ENCODE measurements at regions not wholly inside any gene's neighbourhood (a gene's known extent, or its start where the extent isn't known, plus 50 kb on each side); places are given as distances from the start of the nearest gene placed in this dataset.

DNA sequence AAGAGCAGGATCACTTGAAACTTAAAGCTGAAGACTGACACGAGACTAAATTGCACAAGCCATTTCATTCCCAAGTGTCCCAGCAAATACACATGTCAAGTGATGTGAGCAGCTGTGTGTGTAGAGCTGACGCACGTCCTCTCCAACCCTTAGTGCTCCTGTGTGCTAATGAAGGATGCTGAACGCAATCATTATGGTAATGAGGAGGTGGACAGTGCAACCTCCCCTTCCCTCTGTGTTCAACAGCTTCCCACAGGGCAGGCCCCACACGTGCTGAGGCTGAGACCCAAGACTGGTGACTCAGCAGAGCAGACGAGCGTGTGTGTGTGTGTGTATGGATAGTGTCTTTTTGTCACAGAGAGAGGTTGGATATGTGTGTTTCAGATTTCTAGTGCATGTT is 702.1 kb downstream of the SEMA5A start:
- TF ChIP-seq, protein P1, sequence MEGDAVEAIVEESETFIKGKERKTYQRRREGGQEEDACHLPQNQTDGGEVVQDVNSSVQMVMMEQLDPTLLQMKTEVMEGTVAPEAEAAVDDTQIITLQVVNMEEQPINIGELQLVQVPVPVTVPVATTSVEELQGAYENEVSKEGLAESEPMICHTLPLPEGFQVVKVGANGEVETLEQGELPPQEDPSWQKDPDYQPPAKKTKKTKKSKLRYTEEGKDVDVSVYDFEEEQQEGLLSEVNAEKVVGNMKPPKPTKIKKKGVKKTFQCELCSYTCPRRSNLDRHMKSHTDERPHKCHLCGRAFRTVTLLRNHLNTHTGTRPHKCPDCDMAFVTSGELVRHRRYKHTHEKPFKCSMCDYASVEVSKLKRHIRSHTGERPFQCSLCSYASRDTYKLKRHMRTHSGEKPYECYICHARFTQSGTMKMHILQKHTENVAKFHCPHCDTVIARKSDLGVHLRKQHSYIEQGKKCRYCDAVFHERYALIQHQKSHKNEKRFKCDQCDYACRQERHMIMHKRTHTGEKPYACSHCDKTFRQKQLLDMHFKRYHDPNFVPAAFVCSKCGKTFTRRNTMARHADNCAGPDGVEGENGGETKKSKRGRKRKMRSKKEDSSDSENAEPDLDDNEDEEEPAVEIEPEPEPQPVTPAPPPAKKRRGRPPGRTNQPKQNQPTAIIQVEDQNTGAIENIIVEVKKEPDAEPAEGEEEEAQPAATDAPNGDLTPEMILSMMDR (conservative IDR thresholded peaks at IDR 0.05; ENCODE audit: control insufficient read depth, insufficient read depth, low read depth, low read length) = no peak
- peak; percentile 91 for DNase-seq (ENCODE audit: low read depth)
- no peak overlapping the region for H3K4me3 ChIP-seq (ENCODE audit: control insufficient read depth, low read depth, low read length)

GRCh38 chr5:8844206-8844605 is 701.7 kb downstream of the SEMA5A start:
- DNase-seq (ENCODE audit: low read depth) = no peak
- no peak overlapping the region for H3K4me3 ChIP-seq (ENCODE audit: control insufficient read depth, low read depth, low read length)
- TF ChIP-seq, protein P1 (conservative IDR thresholded peaks at IDR 0.05; ENCODE audit: control insufficient read depth, insufficient read depth, low read depth, low read length) = no peak

GRCh38 chr5:8844847-8845246 is 701.0 kb downstream of the SEMA5A start:
- TF ChIP-seq, protein P1 (conservative IDR thresholded peaks at IDR 0.05; ENCODE audit: control insufficient read depth, insufficient read depth, low read depth, low read length) = no peak
- DNase-seq (ENCODE audit: low read depth) = peak; percentile 27
- no peak overlapping the region for H3K4me3 ChIP-seq (ENCODE audit: control insufficient read depth, low read depth, low read length)

GRCh38 chr5:8845296-8845695 is 700.6 kb downstream of the SEMA5A start:
- TF ChIP-seq, protein P1 (conservative IDR thresholded peaks at IDR 0.05; ENCODE audit: control insufficient read depth, insufficient read depth, low read depth, low read length) = no peak
- DNase-seq (ENCODE audit: low read depth) = peak; percentile 86
- H3K4me3 ChIP-seq (ENCODE audit: control insufficient read depth, low read depth, low read length) = no peak overlapping the region

DNA sequence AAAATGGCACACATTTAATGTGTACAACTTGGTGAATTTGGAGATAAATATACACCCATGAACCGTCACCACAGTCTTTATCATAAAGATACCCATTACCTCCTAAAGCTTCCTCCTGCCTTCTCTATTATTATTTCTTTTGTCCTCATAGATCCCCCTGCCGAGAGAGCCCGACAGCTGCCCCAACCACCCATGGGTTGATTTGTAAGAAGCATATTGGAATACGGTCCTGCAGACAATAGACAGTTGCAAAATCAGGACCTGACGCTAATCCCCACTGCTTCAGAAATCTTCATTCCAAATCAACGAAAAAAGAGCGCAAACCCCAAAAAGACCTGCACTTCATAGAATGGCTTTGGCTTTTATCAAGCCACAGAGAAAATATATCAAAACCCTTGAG is 697.5 kb downstream of the SEMA5A start:
- no peak overlapping the region for H3K4me3 ChIP-seq (ENCODE audit: control insufficient read depth, low read depth, low read length)
- no peak for DNase-seq (ENCODE audit: low read depth)
- TF ChIP-seq, protein P1 (conservative IDR thresholded peaks at IDR 0.05; ENCODE audit: control insufficient read depth, insufficient read depth, low read depth, low read length) = no peak

DNA sequence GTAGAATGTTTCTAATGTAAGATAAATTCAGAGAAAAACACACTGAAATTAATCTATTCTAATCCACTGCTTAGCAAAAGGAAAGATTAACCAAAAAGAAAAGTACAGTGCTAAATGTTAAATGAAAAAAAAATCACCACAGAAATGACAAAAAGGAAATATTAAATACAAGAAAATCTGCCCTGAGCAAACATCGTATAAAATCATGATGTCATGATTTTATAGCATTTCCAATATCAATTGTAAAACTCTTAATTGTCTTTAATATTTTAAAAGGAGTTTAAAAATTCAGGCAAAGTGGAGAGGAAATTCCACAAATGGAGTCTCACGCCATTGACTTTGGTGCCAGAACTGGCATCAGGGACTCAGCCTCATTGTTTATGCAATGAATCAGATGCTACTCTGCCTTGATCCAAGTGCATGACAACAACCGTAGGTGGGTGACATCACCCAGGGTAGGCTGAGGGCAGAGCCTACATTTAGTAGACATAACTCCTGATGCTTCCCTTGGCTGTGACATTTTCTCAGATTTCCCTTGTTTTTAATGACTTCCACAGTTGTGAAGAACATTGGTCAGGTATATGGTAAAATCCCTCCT is 696.8 kb downstream of the SEMA5A start:
- TF ChIP-seq, protein P1 (conservative IDR thresholded peaks at IDR 0.05; ENCODE audit: control insufficient read depth, insufficient read depth, low read depth, low read length) = no peak
- peak; percentile 96 for DNase-seq (ENCODE audit: low read depth)
- H3K4me3 ChIP-seq (ENCODE audit: control insufficient read depth, low read depth, low read length) = no peak overlapping the region

- no peak for DNase-seq (ENCODE audit: low read depth)
- no peak overlapping the region for H3K4me3 ChIP-seq (ENCODE audit: control insufficient read depth, low read depth, low read length)
- TF ChIP-seq, protein P1 (conservative IDR thresholded peaks at IDR 0.05; ENCODE audit: control insufficient read depth, insufficient read depth, low read depth, low read length) = no peak
These were observed 694.8 kb downstream of the SEMA5A start for GRCh38 chr5:8851101-8851500.

All from fibroblast of mammary gland (primary cell).